ENCODE measurements at regions not wholly inside any gene's neighbourhood (a gene's known extent, or its start where the extent isn't known, plus 50 kb on each side); places are given as distances from the start of the nearest gene placed in this dataset.
A peak's percentile ranks its signal among the peaks of the same experiment; 100 is the strongest.

GRCh38 chr1:191831572-191831971, 326.7 kb upstream of the RGS18 start (continued):
- TF ChIP-seq REST (IDR thresholded peaks at IDR 0.05; ENCODE audit: borderline replicate concordance) (peak; percentile 15; the same call in 1 of the 2 replicates), REST (CRISPR knock-in tag; IDR thresholded peaks at IDR 0.05; ENCODE audit: low read depth) (no peak)

- POLR2A ChIA-PET: no interaction called here
- Histone ChIP-seq H2AFZ (ENCODE audit: low read depth, low read length) (0 out of 2 replicates have a peak overlapping the region, but pooled peaks have one; percentile 7), H3K36me3 (ENCODE audit: control insufficient read depth, insufficient read depth, low read length) (no peaks in the 10 kb centered on the region; the same call in 2 of the 3 replicates)
- TF ChIP-seq FUS (optimal IDR thresholded peaks at IDR 0.05; ENCODE audit: low read depth, low read length): no peak
- no peak for TF ChIP-seq DIDO1 (tag; IDR thresholded peaks at IDR 0.05; ENCODE audit: low read depth)
- no peak for TF ChIP-seq ZFX (CRISPR knock-in tag; IDR thresholded peaks at IDR 0.05)
- no peak for TF ChIP-seq ZBTB34 (CRISPR knock-in tag; IDR thresholded peaks at IDR 0.05)
- TF ChIP-seq ZNF133 (CRISPR knock-in tag; IDR thresholded peaks at IDR 0.05): no peak
- no peak for TF ChIP-seq ARNT (IDR thresholded peaks at IDR 0.05)
- TF ChIP-seq ZKSCAN8 (CRISPR knock-in tag; IDR thresholded peaks at IDR 0.05): no peak
- no peak for TF ChIP-seq CSDE1 (IDR thresholded peaks at IDR 0.05)
- TF ChIP-seq TOE1 (IDR thresholded peaks at IDR 0.05; ENCODE audit: borderline replicate concordance): no peak
- no peak for TF ChIP-seq TOE1 (CRISPR knock-in tag; IDR thresholded peaks at IDR 0.05; ENCODE audit: borderline replicate concordance, low read depth)
- TF ChIP-seq GATAD2A (IDR thresholded peaks at IDR 0.05): no peak
Observed at GRCh38 chr1:191839891-191840290, 318.4 kb upstream of the RGS18 start.

More at GRCh38 chr1:191839891-191840290, 318.4 kb upstream of the RGS18 start:
- no TSS peak for BruUV-seq (replicated peaks)
- Histone ChIP-seq H3K9me1 (ENCODE audit: control insufficient read depth, insufficient read depth, low read length) (no peaks in the 10 kb centered on the region), H3K79me2 (ENCODE audit: control insufficient read depth, insufficient read depth, low read length) (no peaks in the 10 kb centered on the region), H3K4me3 (no peak overlapping the region), H3K4me2 (ENCODE audit: insufficient read depth, low read length) (no peak overlapping the region), H3K9me3 (replicated peaks; ENCODE audit: control insufficient read depth, insufficient read depth, low read depth, low read length) (no peaks in the 10 kb centered on the region), H3K4me1 (replicated peaks in 1 of 2; ENCODE audit: control insufficient read depth in 2 of 2, insufficient read depth in 2 of 2, low read length in 2 of 2) (no peaks in the 10 kb centered on the region), H3K27ac (ENCODE audit: extremely low read depth, low read depth, low read length) (no peak overlapping the region), H3K9ac (ENCODE audit: insufficient read depth in 1 of 2, low read depth in 2 of 2, low read length in 2 of 2) (no peak overlapping the region), H3K27me3 (ENCODE audit: control insufficient read depth in 2 of 2, insufficient read depth in 2 of 2, low read length in 2 of 2) (no peaks in the 10 kb centered on the region), H4K20me1 (replicated peaks; ENCODE audit: control insufficient read depth, insufficient read depth, low read length) (no peaks in the 10 kb centered on the region)
- FAIRE-seq (no peak), ATAC-seq (no peak), DNase-seq (ENCODE audit: extremely low read depth in 1 of 4, low spot score in 3 of 4) (no peak)
- CTCF ChIA-PET (ENCODE audit: low intra/inter-chr PET ratio): no interaction called here
- intact Hi-C loops (cut with micrococcal nuclease) (no loop called here), in situ Hi-C loops (cut with MboI) (no loop called here)
- 10% methylated on average over 2 of the region's 2 CpGs for WGBS (ENCODE audit: insufficient coverage, low coverage, missing lambda C conversion rate)
